ENCODE measurements at regions not wholly inside any gene's neighbourhood (a gene's known extent, or its start where the extent isn't known, plus 50 kb on each side); places are given as distances from the start of the nearest gene placed in this dataset.
"Not testable (repeated sequence)": the region's sequence is repeated elsewhere in the genome, so short reads cannot be mapped to it uniquely, and the experiment has no call there.

GRCh38 chr2:150809103-150809502 lies 321.6 kb upstream of the RND3 start:
- DNase-seq (ENCODE audit: low read depth) = no peak
- TF ChIP-seq CTCF (conservative IDR thresholded peaks at IDR 0.05; ENCODE audit: low read depth, low read length) = no peak
- no peak overlapping the region for H3K4me3 ChIP-seq (ENCODE audit: low read depth, low read length)

GRCh38 chr2:150806336-150806735 lies 318.9 kb upstream of the RND3 start:
- DNase-seq (ENCODE audit: low read depth) = peak; percentile 41
- no peak for TF ChIP-seq CTCF (conservative IDR thresholded peaks at IDR 0.05; ENCODE audit: low read depth, low read length)

GRCh38 chr2:150803689-150804398 lies 316.4 kb upstream of the RND3 start:
- H3K4me3 ChIP-seq (ENCODE audit: low read depth, low read length) = no peak overlapping the region
- no peak for TF ChIP-seq CTCF (conservative IDR thresholded peaks at IDR 0.05; ENCODE audit: low read depth, low read length)
- no peak for DNase-seq (ENCODE audit: low read depth)

More at GRCh38 chr2:150806336-150806735, 318.9 kb upstream of the RND3 start:
- no peak overlapping the region for H3K4me3 ChIP-seq (ENCODE audit: low read depth, low read length)

GRCh38 chr2:150802635-150803034 lies 315.2 kb upstream of the RND3 start:
- no peak for DNase-seq (ENCODE audit: low read depth)
- no peak for TF ChIP-seq CTCF (conservative IDR thresholded peaks at IDR 0.05; ENCODE audit: low read depth, low read length)

GRCh38 chr2:150796236-150796635 lies 308.8 kb upstream of the RND3 start:
- not testable (repeated sequence) for DNase-seq (ENCODE audit: low read depth); H3K4me3 ChIP-seq (ENCODE audit: low read depth, low read length)

More at GRCh38 chr2:150802635-150803034, 315.2 kb upstream of the RND3 start:
- H3K4me3 ChIP-seq (ENCODE audit: low read depth, low read length) = no peak overlapping the region

- no peak for DNase-seq (ENCODE audit: low read depth)
Observed at GRCh38 chr2:150792780-150793300, 305.4 kb upstream of the RND3 start.

GRCh38 chr2:150791567-150791966 lies 304.1 kb upstream of the RND3 start:
- DNase-seq (ENCODE audit: low read depth) = no peak
- TF ChIP-seq CTCF (conservative IDR thresholded peaks at IDR 0.05; ENCODE audit: low read depth, low read length) = no peak
- H3K4me3 ChIP-seq (ENCODE audit: low read depth, low read length) = no peak overlapping the region

More at GRCh38 chr2:150792780-150793300, 305.4 kb upstream of the RND3 start:
- no peak for TF ChIP-seq CTCF (conservative IDR thresholded peaks at IDR 0.05; ENCODE audit: low read depth, low read length)
- no peak overlapping the region for H3K4me3 ChIP-seq (ENCODE audit: low read depth, low read length)
